ENCODE measurements at regions not wholly inside any gene's neighbourhood (a gene's known extent, or its start where the extent isn't known, plus 50 kb on each side); places are given as distances from the start of the nearest gene placed in this dataset.

DNA sequence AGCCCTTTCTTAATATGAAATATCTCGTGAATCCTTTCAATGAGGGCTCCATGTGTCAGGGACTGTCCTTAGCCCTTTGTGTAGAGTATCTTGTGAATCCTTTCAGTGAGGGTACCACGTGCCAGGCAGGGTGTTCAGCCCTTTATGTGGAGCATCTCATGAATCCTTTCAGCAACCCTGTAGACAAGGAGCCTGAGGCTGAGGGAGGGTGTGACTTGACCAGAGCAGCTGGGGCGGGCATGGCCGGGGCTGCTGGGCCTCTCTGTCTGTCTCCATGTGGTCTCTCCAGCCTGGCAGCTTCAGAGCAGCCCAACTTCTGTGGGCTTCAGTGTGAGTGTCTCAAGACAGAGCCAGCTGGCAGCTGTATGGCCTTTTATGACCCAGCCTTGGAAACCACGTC, 140.2 kb downstream of the AACS start:
- Histone ChIP-seq H3K4me3 (no peak overlapping the region), H3K9me3 (ENCODE audit: control insufficient read depth in 4 of 4, insufficient read depth in 3 of 4, low read length in 3 of 4) (peaks cover 0 to 14% (median under 1%) of the 10 kb centered on the region in 4 donors), H3K27ac (ENCODE audit: low read depth in 1 of 2, low read length in 1 of 2) (no peak overlapping the region), H3K4me1 (ENCODE audit: control insufficient read depth in 5 of 5, insufficient read depth in 5 of 5, low read length in 5 of 5) (peaks cover 0 to 2% (median 0%) of the 10 kb centered on the region in 5 donors), H3K27me3 (ENCODE audit: control insufficient read depth in 3 of 3, insufficient read depth in 3 of 3, low read length in 2 of 3) (peaks cover 0 to 5% (median 4%) of the 10 kb centered on the region in 3 donors), H3K9ac (ENCODE audit: insufficient read depth in 1 of 2, low read length in 2 of 2) (no peak overlapping the region), H3K36me3 (ENCODE audit: control insufficient read depth in 4 of 4, insufficient read depth in 4 of 4, low read length in 4 of 4) (no peaks in the 10 kb centered on the region)
- DNase-seq (no peak), ATAC-seq (ENCODE audit: insufficient read depth, low FRiP score) (no peak)
- TF ChIP-seq, protein P1, sequence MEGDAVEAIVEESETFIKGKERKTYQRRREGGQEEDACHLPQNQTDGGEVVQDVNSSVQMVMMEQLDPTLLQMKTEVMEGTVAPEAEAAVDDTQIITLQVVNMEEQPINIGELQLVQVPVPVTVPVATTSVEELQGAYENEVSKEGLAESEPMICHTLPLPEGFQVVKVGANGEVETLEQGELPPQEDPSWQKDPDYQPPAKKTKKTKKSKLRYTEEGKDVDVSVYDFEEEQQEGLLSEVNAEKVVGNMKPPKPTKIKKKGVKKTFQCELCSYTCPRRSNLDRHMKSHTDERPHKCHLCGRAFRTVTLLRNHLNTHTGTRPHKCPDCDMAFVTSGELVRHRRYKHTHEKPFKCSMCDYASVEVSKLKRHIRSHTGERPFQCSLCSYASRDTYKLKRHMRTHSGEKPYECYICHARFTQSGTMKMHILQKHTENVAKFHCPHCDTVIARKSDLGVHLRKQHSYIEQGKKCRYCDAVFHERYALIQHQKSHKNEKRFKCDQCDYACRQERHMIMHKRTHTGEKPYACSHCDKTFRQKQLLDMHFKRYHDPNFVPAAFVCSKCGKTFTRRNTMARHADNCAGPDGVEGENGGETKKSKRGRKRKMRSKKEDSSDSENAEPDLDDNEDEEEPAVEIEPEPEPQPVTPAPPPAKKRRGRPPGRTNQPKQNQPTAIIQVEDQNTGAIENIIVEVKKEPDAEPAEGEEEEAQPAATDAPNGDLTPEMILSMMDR (IDR thresholded peaks at IDR 0.05; ENCODE audit: control extremely low read depth, extremely low read depth), result no peak
- 59 to 85% methylated on average over 5 of the region's 5 CpGs for WGBS, 2 donors

GRCh38 chr12:125206711-125207110, 141.5 kb downstream of the AACS start:
- Histone ChIP-seq H3K27me3 (ENCODE audit: control insufficient read depth in 3 of 3, insufficient read depth in 3 of 3, low read length in 2 of 3) (peaks cover 0 to 5% (median 4%) of the 10 kb centered on the region in 3 donors), H3K4me3 (no peak overlapping the region), H3K27ac (ENCODE audit: low read depth in 1 of 2, low read length in 1 of 2) (no peak overlapping the region), H3K4me1 (ENCODE audit: control insufficient read depth in 5 of 5, insufficient read depth in 5 of 5, low read length in 5 of 5) (peaks cover 0 to 2% (median 0%) of the 10 kb centered on the region in 5 donors), H3K9me3 (ENCODE audit: control insufficient read depth in 4 of 4, insufficient read depth in 3 of 4, low read length in 3 of 4) (peaks cover 0 to 11% (median 0%) of the 10 kb centered on the region in 4 donors), H3K9ac (ENCODE audit: insufficient read depth in 1 of 2, low read length in 2 of 2) (no peak overlapping the region), H3K36me3 (ENCODE audit: control insufficient read depth in 4 of 4, insufficient read depth in 4 of 4, low read length in 4 of 4) (no peaks in the 10 kb centered on the region)
- WGBS, 2 donors, result 64 to 74% methylated on average over 9 of the region's 9 CpGs
- ATAC-seq (ENCODE audit: insufficient read depth, low FRiP score), result no peak
- TF ChIP-seq, protein P1 (IDR thresholded peaks at IDR 0.05; ENCODE audit: control extremely low read depth, extremely low read depth), result no peak
- DNase-seq, result no peak

DNA sequence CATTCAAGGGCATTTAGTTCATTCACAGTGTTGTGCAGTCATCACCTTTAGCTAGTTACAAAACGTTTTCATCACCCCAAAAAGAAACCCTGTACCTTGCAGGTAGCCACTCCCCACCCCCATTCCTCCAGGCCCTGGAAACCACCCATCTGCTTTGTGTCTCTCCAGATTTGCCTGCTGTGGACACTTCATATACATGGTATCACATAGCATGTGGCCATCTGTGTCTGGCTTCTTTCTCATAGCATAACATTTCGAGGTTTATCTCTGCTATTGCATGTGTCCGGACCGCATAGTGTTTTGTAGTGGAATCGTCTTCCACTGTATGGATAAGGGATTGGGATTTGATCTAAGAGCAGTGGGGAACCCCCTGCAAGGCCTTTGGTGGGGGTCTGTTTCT, 143.1 kb downstream of the AACS start:
- TF ChIP-seq, protein P1 (IDR thresholded peaks at IDR 0.05; ENCODE audit: control extremely low read depth, extremely low read depth), result no peak
- Histone ChIP-seq H3K9ac (ENCODE audit: insufficient read depth in 1 of 2, low read length in 2 of 2) (no peak overlapping the region), H3K36me3 (ENCODE audit: control insufficient read depth in 4 of 4, insufficient read depth in 4 of 4, low read length in 4 of 4) (no peaks in the 10 kb centered on the region), H3K27me3 (ENCODE audit: control insufficient read depth in 3 of 3, insufficient read depth in 3 of 3, low read length in 2 of 3) (peaks cover 0 to 5% (median 4%) of the 10 kb centered on the region in 3 donors), H3K4me3 (no peak overlapping the region), H3K9me3 (ENCODE audit: control insufficient read depth in 4 of 4, insufficient read depth in 3 of 4, low read length in 3 of 4) (peaks cover 0 to 5% (median 0%) of the 10 kb centered on the region in 4 donors), H3K27ac (ENCODE audit: low read depth in 1 of 2, low read length in 1 of 2) (no peak overlapping the region), H3K4me1 (ENCODE audit: control insufficient read depth in 5 of 5, insufficient read depth in 5 of 5, low read length in 5 of 5) (peaks cover 0 to 2% (median 0%) of the 10 kb centered on the region in 5 donors)
- ATAC-seq (ENCODE audit: insufficient read depth, low FRiP score) (no peak), DNase-seq (no peak)
- WGBS, 2 donors, result 76 to 88% methylated on average over 5 of the region's 5 CpGs

- Histone ChIP-seq H3K4me3 (no peak overlapping the region), H3K9me3 (ENCODE audit: control insufficient read depth in 4 of 4, insufficient read depth in 3 of 4, low read length in 3 of 4) (peaks cover 0 to 5% (median 0%) of the 10 kb centered on the region in 4 donors), H3K27ac (ENCODE audit: low read depth in 1 of 2, low read length in 1 of 2) (no peak overlapping the region), H3K36me3 (ENCODE audit: control insufficient read depth in 4 of 4, insufficient read depth in 4 of 4, low read length in 4 of 4) (no peaks in the 10 kb centered on the region), H3K4me1 (ENCODE audit: control insufficient read depth in 5 of 5, insufficient read depth in 5 of 5, low read length in 5 of 5) (peaks cover 0 to 2% (median 0%) of the 10 kb centered on the region in 5 donors), H3K9ac (ENCODE audit: insufficient read depth in 1 of 2, low read length in 2 of 2) (no peak overlapping the region), H3K27me3 (ENCODE audit: control insufficient read depth in 3 of 3, insufficient read depth in 3 of 3, low read length in 2 of 3) (peaks cover 0 to 5% (median 4%) of the 10 kb centered on the region in 3 donors)
- 67 to 84% methylated on average over 12 of the region's 12 CpGs for WGBS, 2 donors
- ATAC-seq (ENCODE audit: insufficient read depth, low FRiP score) (no peak), DNase-seq (no peak)
- TF ChIP-seq, protein P1 (IDR thresholded peaks at IDR 0.05; ENCODE audit: control extremely low read depth, extremely low read depth), result no peak
Measured at GRCh38 chr12:125208942-125209341, 143.7 kb downstream of the AACS start.
